Lung (tissue), 11 donors: ENCODE measurements at regions not wholly inside any gene's neighbourhood (a gene's known extent, or its start where the extent isn't known, plus 50 kb on each side); places are given as distances from the start of the nearest gene placed in this dataset.

ENCODE experiments used
- ATAC-seq: fragments of 200-7000 bp; cut with Tn5 transposase; one replicate; pipeline ENCODE4 v1.9.1; 2020; ENCODE audit warnings: moderate number of reproducible peaks; ENCODE audit not compliant: insufficient read depth, low FRiP score
- DNase-seq, 3 donors: peaks; one replicate each; pipeline ENCODE4 v3.0.0-alpha.2; 2013 to 2017
- H3K27ac ChIP-seq, 2 donors: one replicate each; pipeline ENCODE4 v1.5.1; 2013; ENCODE audit warnings: mild to moderate bottlenecking in 2 of 2, moderate library complexity in 2 of 2, control low read depth in 1 of 2, inconsistent platforms in 1 of 2, low read depth in 1 of 2, low read length in 1 of 2
- H3K27me3 ChIP-seq, 3 donors: one replicate each; pipeline ENCODE4 v1.5.1; 2013; ENCODE audit warnings: low read length in 2 of 3; ENCODE audit not compliant: control insufficient read depth in 3 of 3, insufficient read depth in 3 of 3
- H3K36me3 ChIP-seq, 4 donors: one replicate each; pipeline ENCODE4 v1.5.1; 2013; ENCODE audit warnings: low read length in 4 of 4, mild to moderate bottlenecking in 1 of 4, moderate library complexity in 1 of 4; ENCODE audit not compliant: control insufficient read depth in 4 of 4, insufficient read depth in 4 of 4
- H3K4me1 ChIP-seq, 5 donors: one replicate each; pipeline ENCODE4 v1.5.1; 2013; ENCODE audit warnings: low read length in 5 of 5, mild to moderate bottlenecking in 2 of 5, moderate library complexity in 1 of 5; ENCODE audit not compliant: control insufficient read depth in 5 of 5, insufficient read depth in 5 of 5
- H3K4me3 ChIP-seq: one replicate; pipeline ENCODE4 v1.5.1; 2013; ENCODE audit warnings: mild to moderate bottlenecking, control low read depth, moderate library complexity
- H3K9ac ChIP-seq, 2 donors: one replicate each; pipeline ENCODE4 v1.5.1; 2013; ENCODE audit warnings: low read length in 2 of 2, control low read depth in 1 of 2; ENCODE audit not compliant: insufficient read depth in 1 of 2
- H3K9me3 ChIP-seq, 4 donors: one replicate each; pipeline ENCODE4 v1.5.1; 2013; ENCODE audit warnings: low read length in 3 of 4, mild to moderate bottlenecking in 1 of 4, moderate library complexity in 1 of 4; ENCODE audit not compliant: control insufficient read depth in 4 of 4, insufficient read depth in 3 of 4
- WGBS, 2 donors: extraction: QIAGEN DNeasy Blood & Tissue Kit; methylation state at CpG; one replicate each; pipeline ENCODE4 v1.1.7; 2013; 5-methylcytosine and 5-hydroxymethylcytosine counted together
- TF ChIP-seq, protein P1 (sequence below): IDR thresholded peaks from 2 replicates; pipeline ENCODE4 v1.5.1; 2012; ENCODE audit warnings: mild to moderate bottlenecking; ENCODE audit errors: control extremely low read depth, extremely low read depth
- donor health status: control.
- donor health status: control.
- donor health status: Bipolar disorder and iron deficiency.
- donor health status: healthy.
- donor health status: DM: yes; HTN: yes; CAD: no.

DNA sequence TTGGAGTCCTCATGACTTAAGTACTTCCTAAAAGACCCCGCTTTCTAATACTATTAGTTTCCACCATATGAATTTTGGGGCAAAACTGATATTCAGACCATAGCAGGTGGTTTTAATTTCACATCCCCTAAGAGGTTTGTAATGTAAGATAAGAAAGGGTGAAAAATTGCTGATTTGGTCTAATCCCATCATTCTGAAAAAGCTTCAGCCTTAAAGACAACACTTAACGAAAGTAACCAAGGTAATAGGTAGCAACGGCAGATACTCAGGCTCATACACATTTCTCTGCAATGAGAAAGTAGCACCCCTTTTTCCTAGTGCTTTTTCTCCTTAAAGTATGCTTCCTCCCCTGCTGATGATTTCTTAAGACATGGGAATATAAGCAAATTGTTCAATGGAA, 376.9 kb upstream of the LYPLAL1 start:
- no peaks in the 10 kb centered on the region for H3K4me1 ChIP-seq
- H3K36me3 ChIP-seq = no peaks in the 10 kb centered on the region
- no peak overlapping the region for H3K27ac ChIP-seq
- H3K9me3 ChIP-seq = no peaks in the 10 kb centered on the region
- ATAC-seq = no peak
- no peak overlapping the region for H3K9ac ChIP-seq
- DNase-seq = no peak
- 79 to 93% methylated on average over 3 of the region's 3 CpGs for WGBS, 2 donors
- H3K27me3 ChIP-seq = no peaks in the 10 kb centered on the region
- H3K4me3 ChIP-seq = no peak overlapping the region
- TF ChIP-seq, protein P1, sequence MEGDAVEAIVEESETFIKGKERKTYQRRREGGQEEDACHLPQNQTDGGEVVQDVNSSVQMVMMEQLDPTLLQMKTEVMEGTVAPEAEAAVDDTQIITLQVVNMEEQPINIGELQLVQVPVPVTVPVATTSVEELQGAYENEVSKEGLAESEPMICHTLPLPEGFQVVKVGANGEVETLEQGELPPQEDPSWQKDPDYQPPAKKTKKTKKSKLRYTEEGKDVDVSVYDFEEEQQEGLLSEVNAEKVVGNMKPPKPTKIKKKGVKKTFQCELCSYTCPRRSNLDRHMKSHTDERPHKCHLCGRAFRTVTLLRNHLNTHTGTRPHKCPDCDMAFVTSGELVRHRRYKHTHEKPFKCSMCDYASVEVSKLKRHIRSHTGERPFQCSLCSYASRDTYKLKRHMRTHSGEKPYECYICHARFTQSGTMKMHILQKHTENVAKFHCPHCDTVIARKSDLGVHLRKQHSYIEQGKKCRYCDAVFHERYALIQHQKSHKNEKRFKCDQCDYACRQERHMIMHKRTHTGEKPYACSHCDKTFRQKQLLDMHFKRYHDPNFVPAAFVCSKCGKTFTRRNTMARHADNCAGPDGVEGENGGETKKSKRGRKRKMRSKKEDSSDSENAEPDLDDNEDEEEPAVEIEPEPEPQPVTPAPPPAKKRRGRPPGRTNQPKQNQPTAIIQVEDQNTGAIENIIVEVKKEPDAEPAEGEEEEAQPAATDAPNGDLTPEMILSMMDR = no peak

DNA sequence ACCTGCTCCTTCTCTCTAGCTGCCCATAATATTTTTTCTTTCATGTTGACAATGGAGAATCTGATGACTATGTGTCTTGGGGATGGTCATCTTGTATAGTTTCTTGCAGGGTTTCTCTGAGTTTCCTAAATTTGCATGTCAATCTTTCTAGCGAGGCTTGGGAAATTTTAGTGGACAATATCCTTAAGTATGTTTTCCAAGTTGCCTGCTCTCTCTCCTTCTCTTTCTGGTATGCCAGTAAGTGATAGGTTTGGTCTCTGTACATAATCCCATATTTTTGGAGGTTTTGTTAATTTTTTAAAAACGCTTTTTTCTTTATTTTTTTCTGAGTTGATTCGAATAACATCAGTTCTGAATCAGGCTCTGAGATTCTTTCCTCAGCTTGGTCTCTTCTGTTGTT, 370.9 kb upstream of the LYPLAL1 start:
- 85 to 86% methylated on average over 3 of the region's 3 CpGs for WGBS, 2 donors
- ATAC-seq (no peak), DNase-seq (no peak)
- TF ChIP-seq, protein P1 = no peak
- H3K27me3 ChIP-seq = no peaks in the 10 kb centered on the region
- peaks cover 0 to 8% (median 0%) of the 10 kb centered on the region in 4 donors for H3K9me3 ChIP-seq
- no peak overlapping the region for H3K4me3 ChIP-seq
- no peak overlapping the region for H3K9ac ChIP-seq
- H3K36me3 ChIP-seq = no peaks in the 10 kb centered on the region
- H3K27ac ChIP-seq = no peak overlapping the region
- H3K4me1 ChIP-seq = no peaks in the 10 kb centered on the region

DNA sequence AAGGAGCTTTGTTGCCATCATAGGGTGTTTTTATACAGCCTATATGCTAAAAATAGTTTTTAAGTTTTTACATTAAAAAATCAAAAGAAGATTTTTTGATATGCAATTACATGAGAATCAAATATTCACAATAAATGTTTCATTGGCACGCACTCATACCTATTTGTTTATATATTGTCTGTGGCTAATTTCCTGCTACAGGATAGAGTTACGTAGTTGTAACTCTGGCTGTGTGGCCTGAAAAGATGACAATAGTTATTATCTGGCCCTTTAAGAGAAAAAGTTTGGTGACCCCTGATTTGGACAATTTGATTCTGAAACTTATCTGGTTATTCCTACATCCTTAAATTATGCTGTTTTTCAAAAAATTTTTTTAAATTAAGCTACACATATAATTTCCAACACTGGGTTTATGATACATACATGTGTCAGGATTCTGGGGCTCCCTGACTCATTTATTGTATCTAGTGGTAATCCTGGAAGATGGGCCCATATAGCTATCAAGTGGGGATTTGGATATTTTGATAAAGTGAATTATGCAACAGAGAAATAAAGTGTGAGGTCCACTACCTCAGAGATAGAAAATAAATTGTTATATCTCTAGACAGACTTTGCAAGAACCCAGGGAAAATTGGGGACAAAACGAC, 370.2 kb upstream of the LYPLAL1 start:
- Histone ChIP-seq H3K27me3 (no peaks in the 10 kb centered on the region), H3K27ac (no peak overlapping the region), H3K9me3 (peaks cover 0 to 8% (median 0%) of the 10 kb centered on the region in 4 donors), H3K36me3 (no peaks in the 10 kb centered on the region), H3K9ac (no peak overlapping the region), H3K4me3 (no peak overlapping the region), H3K4me1 (no peaks in the 10 kb centered on the region)
- WGBS, 2 donors = 76 to 84% methylated on average over 3 of the region's 3 CpGs
- DNase-seq = no peak
- ATAC-seq = no peak
- TF ChIP-seq, protein P1 = no peak
